Suppressor macrophage treated with lipopolysaccharide for 1 hour (primary cell): ENCODE measurements at regions not wholly inside any gene's neighbourhood (a gene's known extent, or its start where the extent isn't known, plus 50 kb on each side); places are given as distances from the start of the nearest gene placed in this dataset.

Source experiments
- DNase-seq, 3 donors: peaks; one replicate each; pipeline ENCODE4 v3.0.0-alpha.2; 2020 to 2022

- DNase-seq = no peak
Observed at GRCh38 chr5:60371065-60371464, 328.9 kb downstream of the DEPDC1B start.

GRCh38 chr5:60370508-60370907 lies 329.5 kb downstream of the DEPDC1B start:
- no peak for DNase-seq

- DNase-seq = no peak
Observed at GRCh38 chr5:60369391-60369790, 330.6 kb downstream of the DEPDC1B start.

- DNase-seq = no peak
Observed at GRCh38 chr5:60368100-60368499, 331.9 kb downstream of the DEPDC1B start.

GRCh38 chr5:60366489-60366888 lies 333.5 kb downstream of the DEPDC1B start:
- no peak for DNase-seq

- no peak for DNase-seq
Observed at GRCh38 chr5:60365001-60365400, 335.0 kb downstream of the DEPDC1B start.

- no peak for DNase-seq
Observed at GRCh38 chr5:60362158-60362557, 337.8 kb downstream of the DEPDC1B start.

GRCh38 chr5:60360355-60360754 lies 339.6 kb downstream of the DEPDC1B start:
- DNase-seq = no peak

GRCh38 chr5:60357302-60357701 lies 342.7 kb downstream of the DEPDC1B start:
- no peak for DNase-seq

- DNase-seq = no peak
Observed at GRCh38 chr5:60356745-60357144, 343.2 kb downstream of the DEPDC1B start.

- no peak for DNase-seq
Observed at GRCh38 chr5:60355181-60355580, 344.8 kb downstream of the DEPDC1B start.

GRCh38 chr5:60354311-60354710 lies 345.7 kb downstream of the DEPDC1B start:
- DNase-seq = no peak

- DNase-seq = no peak
Observed at GRCh38 chr5:60352992-60353599, 346.9 kb downstream of the DEPDC1B start.

GRCh38 chr5:60350794-60351193 lies 349.2 kb downstream of the DEPDC1B start:
- DNase-seq = no peak

GRCh38 chr5:60349891-60350415 lies 350.0 kb downstream of the DEPDC1B start:
- DNase-seq = no peak

GRCh38 chr5:60346393-60346792 lies 353.6 kb downstream of the DEPDC1B start:
- DNase-seq = peak; percentile 7 to 45 (median 39)

GRCh38 chr5:60343102-60343501 lies 356.9 kb downstream of the DEPDC1B start:
- no peak for DNase-seq

GRCh38 chr5:60340965-60341471 lies 358.9 kb downstream of the DEPDC1B start:
- DNase-seq = no peak

GRCh38 chr5:60340326-60340725 lies 359.6 kb downstream of the DEPDC1B start:
- DNase-seq = no peak

GRCh38 chr5:60339691-60340201 lies 360.2 kb downstream of the DEPDC1B start:
- no peak for DNase-seq

- no peak for DNase-seq
Observed at GRCh38 chr5:60338846-60339245, 361.1 kb downstream of the DEPDC1B start.

GRCh38 chr5:60336491-60336890 lies 363.5 kb downstream of the DEPDC1B start:
- no peak for DNase-seq

- DNase-seq = no peak
Observed at GRCh38 chr5:60335913-60336312, 364.1 kb downstream of the DEPDC1B start.

GRCh38 chr5:60334281-60334713 lies 365.7 kb downstream of the DEPDC1B start:
- peak; percentile 57 to 81 (median 70) for DNase-seq
